Posterior cingulate gyrus (tissue), 11 donors: ENCODE measurements at regions not wholly inside any gene's neighbourhood (a gene's known extent, or its start where the extent isn't known, plus 50 kb on each side); places are given as distances from the start of the nearest gene placed in this dataset.
"Not testable (repeated sequence)": the region's sequence is repeated elsewhere in the genome, so short reads cannot be mapped to it uniquely, and the experiment has no call there.

ENCODE experiments used
- DNase-seq, 10 donors: peaks; one replicate each; pipeline versions ENCODE4 v3.0.0 to v3.0.0-alpha.2; 2020 to 2021; ENCODE audit warnings: mixed read lengths in 3 of 10
- intact Hi-C: fragments of 100-400 bp; cut with DNase I; formaldehyde crosslinking; loops from one replicate; pipeline ENCODE4 v1.15.1; 2023

GRCh38 chr5:158522776-158523175, 576.9 kb downstream of the EBF1 start:
- no peak for DNase-seq
- intact Hi-C loops = no loop called here

- intact Hi-C loops = no loop called here
- no peak for DNase-seq
These were observed 577.7 kb downstream of the EBF1 start for GRCh38 chr5:158521995-158522394.

- intact Hi-C loops = no loop called here
- no peak for DNase-seq
These were observed 580.2 kb downstream of the EBF1 start for GRCh38 chr5:158519433-158520021.

- no peak for DNase-seq
- intact Hi-C loops = no loop called here
These were observed 583.2 kb downstream of the EBF1 start for GRCh38 chr5:158516521-158516920.

GRCh38 chr5:158514986-158515359, 584.7 kb downstream of the EBF1 start:
- no peak for DNase-seq
- intact Hi-C loops = no loop called here

- no peak for DNase-seq
- intact Hi-C loops = no loop called here
These were observed 585.3 kb downstream of the EBF1 start for GRCh38 chr5:158514319-158514985.

GRCh38 chr5:158513490-158514318, 586.0 kb downstream of the EBF1 start:
- intact Hi-C loops = no loop called here
- DNase-seq = no peak

- DNase-seq = no peak
- intact Hi-C loops = no loop called here
These were observed 588.3 kb downstream of the EBF1 start for GRCh38 chr5:158511454-158511853.

GRCh38 chr5:158510479-158510878, 589.2 kb downstream of the EBF1 start:
- intact Hi-C loops = no loop called here
- DNase-seq = no peak

- intact Hi-C loops = no loop called here
- DNase-seq = no peak
These were observed 593.1 kb downstream of the EBF1 start for GRCh38 chr5:158506648-158507047.

GRCh38 chr5:158502686-158503085, 597.0 kb downstream of the EBF1 start:
- intact Hi-C loops = no loop called here
- peak in 3 of 10 donors; percentile 66 to 81 (median 76) for DNase-seq

GRCh38 chr5:158499892-158500418, 599.8 kb downstream of the EBF1 start:
- intact Hi-C loops = no loop called here
- no peak for DNase-seq

GRCh38 chr5:158499075-158499891, 600.4 kb downstream of the EBF1 start:
- no peak for DNase-seq
- intact Hi-C loops = no loop called here

- intact Hi-C loops = no loop called here
These were observed 603.1 kb downstream of the EBF1 start for GRCh38 chr5:158496624-158497023.

GRCh38 chr5:158494541-158494940, 605.2 kb downstream of the EBF1 start:
- DNase-seq = no peak
- intact Hi-C loops = no loop called here

More at GRCh38 chr5:158496624-158497023, 603.1 kb downstream of the EBF1 start:
- no peak for DNase-seq

GRCh38 chr5:158494044-158494443, 605.7 kb downstream of the EBF1 start:
- DNase-seq, intact Hi-C loops: not testable (repeated sequence)

GRCh38 chr5:158492841-158493242, 606.9 kb downstream of the EBF1 start:
- no peak for DNase-seq
- intact Hi-C loops = no loop called here

GRCh38 chr5:158492136-158492535, 607.6 kb downstream of the EBF1 start:
- DNase-seq = no peak
- intact Hi-C loops = no loop called here

- no peak for DNase-seq
- intact Hi-C loops = no loop called here
These were observed 612.1 kb downstream of the EBF1 start for GRCh38 chr5:158487664-158488063.

GRCh38 chr5:158487156-158487555, 612.6 kb downstream of the EBF1 start:
- no peak for DNase-seq
- intact Hi-C loops = no loop called here

- DNase-seq = no peak
- intact Hi-C loops = no loop called here
These were observed 613.1 kb downstream of the EBF1 start for GRCh38 chr5:158486566-158486965.
